ENCODE measurements at regions not wholly inside any gene's neighbourhood (a gene's known extent, or its start where the extent isn't known, plus 50 kb on each side); places are given as distances from the start of the nearest gene placed in this dataset.

- no peak for TF ChIP-seq POLR3A (IDR thresholded peaks at IDR 0.05; ENCODE audit: borderline replicate concordance, extremely low read depth, insufficient read depth, insufficient read length)
- TF ChIP-seq FOXO4 (CRISPR knock-in tag; IDR thresholded peaks at IDR 0.05) = no peak; the same call in 1 of the 2 replicates
- TF ChIP-seq MEF2D (tag; conservative IDR thresholded peaks at IDR 0.05; ENCODE audit: low read depth) = peak; percentile 88
- TF ChIP-seq ZNF407 (IDR thresholded peaks at IDR 0.05; ENCODE audit: low read depth) = no peak
- TF ChIP-seq EP300 (IDR thresholded peaks at IDR 0.05; ENCODE audit: low read length) = peak; percentile 97
- TF ChIP-seq NR2C2 (CRISPR knock-in tag; IDR thresholded peaks at IDR 0.05) = 0 out of 2 replicates have a peak, but pooled peaks have one; percentile 11
- peak; percentile 93 for TF ChIP-seq NR2C2 (tag; IDR thresholded peaks at IDR 0.05)
- no peak for TF ChIP-seq ZNF347 (CRISPR knock-in tag; IDR thresholded peaks at IDR 0.05; ENCODE audit: low read depth)
- TF ChIP-seq PTRF (tag; IDR thresholded peaks at IDR 0.05) = no peak
- TF ChIP-seq ZNF699 (CRISPR knock-in tag; IDR thresholded peaks at IDR 0.05; ENCODE audit: insufficient replicate concordance) = no peak
- TF ChIP-seq ZNF280B (CRISPR knock-in tag; IDR thresholded peaks at IDR 0.05) = no peak
- peak; percentile 100 for TF ChIP-seq TRIM24 (IDR thresholded peaks at IDR 0.05)
- TF ChIP-seq ZNF12 (CRISPR knock-in tag; IDR thresholded peaks at IDR 0.05) = no peak
- no peak for TF ChIP-seq THAP7 (CRISPR knock-in tag; IDR thresholded peaks at IDR 0.05)
- no peak for TF ChIP-seq IFI16 (CRISPR knock-in tag; IDR thresholded peaks at IDR 0.05)
Observed at GRCh38 chr2:71882949-71883472, 264.7 kb downstream of the CYP26B1 start (continued).

All from K562 (cell line).